ENCODE measurements at regions not wholly inside any gene's neighbourhood (a gene's known extent, or its start where the extent isn't known, plus 50 kb on each side); places are given as distances from the start of the nearest gene placed in this dataset.

DNA sequence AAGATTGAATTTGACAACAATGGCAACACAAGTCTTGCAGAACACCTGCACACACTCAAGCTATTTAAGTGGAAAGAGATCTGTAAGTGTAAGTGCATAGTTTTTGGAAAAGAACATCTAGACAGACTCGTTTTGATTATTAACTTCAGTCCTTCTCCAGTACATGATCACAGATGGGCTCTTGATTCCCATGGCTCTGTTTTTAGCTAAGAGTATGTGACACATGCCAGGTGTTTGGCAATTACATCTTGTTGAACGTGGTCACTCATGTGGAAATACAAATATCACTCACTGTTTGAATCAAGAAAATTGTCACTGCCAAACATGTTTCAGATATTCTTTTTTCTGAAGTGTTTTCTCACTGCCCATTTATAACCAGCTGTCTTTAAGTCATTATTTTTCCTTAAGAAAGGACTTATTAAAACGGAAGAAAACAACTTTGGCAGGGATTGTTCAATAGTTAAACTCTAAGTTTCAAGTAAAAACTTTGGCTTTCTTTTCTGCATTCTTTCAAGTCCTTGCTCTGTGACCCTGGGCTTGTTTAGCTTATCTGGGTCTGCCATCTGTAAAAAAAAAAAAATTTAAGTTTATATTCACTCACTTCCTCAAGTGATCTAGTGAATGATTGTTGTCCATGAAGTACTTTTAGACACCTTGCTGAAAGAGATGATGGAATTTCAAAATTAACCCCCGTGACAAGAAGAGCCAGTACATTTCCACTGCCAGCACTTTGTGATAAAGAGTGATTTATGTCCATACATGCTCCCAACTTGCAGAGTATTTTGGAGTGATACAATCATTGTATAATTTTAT is 125.4 kb downstream of the ATXN3L start:
- TF ChIP-seq POLR2A (IDR thresholded peaks at IDR 0.05), result no peak
- TF ChIP-seq, protein P1, sequence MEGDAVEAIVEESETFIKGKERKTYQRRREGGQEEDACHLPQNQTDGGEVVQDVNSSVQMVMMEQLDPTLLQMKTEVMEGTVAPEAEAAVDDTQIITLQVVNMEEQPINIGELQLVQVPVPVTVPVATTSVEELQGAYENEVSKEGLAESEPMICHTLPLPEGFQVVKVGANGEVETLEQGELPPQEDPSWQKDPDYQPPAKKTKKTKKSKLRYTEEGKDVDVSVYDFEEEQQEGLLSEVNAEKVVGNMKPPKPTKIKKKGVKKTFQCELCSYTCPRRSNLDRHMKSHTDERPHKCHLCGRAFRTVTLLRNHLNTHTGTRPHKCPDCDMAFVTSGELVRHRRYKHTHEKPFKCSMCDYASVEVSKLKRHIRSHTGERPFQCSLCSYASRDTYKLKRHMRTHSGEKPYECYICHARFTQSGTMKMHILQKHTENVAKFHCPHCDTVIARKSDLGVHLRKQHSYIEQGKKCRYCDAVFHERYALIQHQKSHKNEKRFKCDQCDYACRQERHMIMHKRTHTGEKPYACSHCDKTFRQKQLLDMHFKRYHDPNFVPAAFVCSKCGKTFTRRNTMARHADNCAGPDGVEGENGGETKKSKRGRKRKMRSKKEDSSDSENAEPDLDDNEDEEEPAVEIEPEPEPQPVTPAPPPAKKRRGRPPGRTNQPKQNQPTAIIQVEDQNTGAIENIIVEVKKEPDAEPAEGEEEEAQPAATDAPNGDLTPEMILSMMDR (IDR thresholded peaks at IDR 0.05), result no peak
